DMS153 (cell line): ENCODE measurements at regions not wholly inside any gene's neighbourhood (a gene's known extent, or its start where the extent isn't known, plus 50 kb on each side); places are given as distances from the start of the nearest gene placed in this dataset.
"Not testable (repeated sequence)": the region's sequence is repeated elsewhere in the genome, so short reads cannot be mapped to it uniquely, and the experiment has no call there.

Source experiments
- DNase-seq: peaks from one replicate; lab custom pipeline; 2025; lab: John Stamatoyannopoulos, UW

DNA sequence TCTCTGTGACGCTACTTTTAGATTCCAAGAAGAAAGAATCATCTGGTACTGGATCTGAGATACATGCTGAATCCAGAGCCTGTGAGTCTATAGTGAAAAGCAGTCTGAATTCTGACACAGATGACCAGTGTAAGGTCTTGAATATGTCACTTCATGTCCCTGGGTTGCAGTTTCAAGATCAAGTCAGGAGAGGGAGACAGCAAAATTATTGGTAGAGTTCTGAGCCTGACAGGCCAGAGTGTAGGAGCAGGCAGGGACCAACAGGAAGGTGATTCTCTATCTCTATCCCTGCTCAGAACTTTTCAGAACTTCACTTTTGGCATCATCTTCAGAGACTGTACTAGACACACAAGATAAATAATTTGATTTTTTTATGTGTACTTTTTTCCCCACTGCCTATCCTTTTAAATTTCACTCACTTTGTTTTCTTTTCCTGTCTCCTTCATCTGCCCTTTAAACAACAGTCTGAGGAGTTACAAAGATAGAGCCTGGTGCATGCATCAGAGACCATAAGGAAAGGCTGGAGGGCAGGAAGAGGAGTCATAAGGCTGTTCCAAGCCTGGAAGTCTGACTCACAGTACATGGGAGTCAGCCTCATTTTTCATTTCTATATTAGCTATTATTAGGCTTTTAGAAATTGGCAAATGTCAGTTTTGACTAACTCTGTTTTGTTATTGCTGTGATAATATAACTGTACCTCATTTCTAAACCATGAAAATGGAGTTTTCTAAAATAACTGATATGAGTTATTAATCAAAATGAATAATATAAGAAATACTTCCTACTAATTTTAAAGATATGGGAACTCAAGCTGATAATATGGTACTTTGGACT is 120.2 kb upstream of the TMEM229A start:
- DNase-seq = no peak

DNA sequence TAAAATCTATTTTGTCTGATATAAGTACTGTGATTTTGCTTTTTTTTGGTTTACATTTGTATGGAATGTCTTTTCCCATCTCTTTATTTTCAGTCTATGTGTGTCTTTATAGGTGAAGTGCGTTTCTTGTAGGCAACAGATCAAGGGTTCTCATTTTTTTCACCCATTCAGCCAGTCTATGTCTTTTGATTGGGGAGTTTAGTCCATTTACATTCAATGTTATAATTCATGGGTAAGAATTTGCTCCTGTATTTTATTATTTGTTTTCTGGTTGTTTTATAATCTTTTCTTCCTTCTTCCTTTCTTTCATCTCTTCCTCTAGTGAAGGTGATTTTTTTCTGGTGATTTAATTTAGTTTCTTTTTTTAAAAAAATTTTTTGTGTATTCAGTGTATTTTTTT is 104.8 kb upstream of the TMEM229A start:
- no peak for DNase-seq

DNA sequence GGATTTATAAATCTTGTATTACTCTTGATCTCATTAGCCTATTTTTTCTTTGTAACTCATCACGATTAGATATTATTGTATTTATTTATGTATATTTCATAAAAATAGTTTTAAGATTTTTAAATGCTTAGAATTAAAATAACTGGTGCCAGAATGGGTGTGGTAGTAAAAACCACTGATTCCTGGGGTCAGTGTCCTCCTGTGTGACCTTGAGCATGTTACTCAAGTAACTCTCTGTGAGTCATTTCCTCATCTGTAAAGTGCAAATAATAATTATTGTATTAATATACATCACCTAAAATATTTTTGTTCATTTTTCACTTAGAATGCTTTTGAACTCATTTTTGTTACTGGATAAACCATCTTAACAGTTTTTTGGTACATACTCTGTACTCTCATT is 91.3 kb upstream of the TMEM229A start:
- DNase-seq = no peak

DNA sequence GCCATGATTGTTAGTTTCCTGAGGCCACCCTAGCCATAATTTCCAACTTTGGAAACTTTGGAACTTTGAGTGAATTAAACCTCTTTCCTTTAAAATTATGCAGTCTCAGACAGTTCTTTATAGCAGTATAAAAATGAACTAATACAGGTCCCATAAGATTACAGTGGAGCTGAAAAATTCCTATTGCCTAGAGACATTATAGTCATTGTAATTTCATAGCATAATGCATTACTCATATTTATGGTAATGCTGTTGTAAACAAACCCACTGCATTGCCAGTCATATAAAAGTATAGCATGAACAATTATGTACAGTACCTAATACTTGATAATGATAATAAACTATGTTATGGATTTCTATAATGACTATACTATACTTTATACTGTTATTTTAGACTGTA is 88.0 kb upstream of the TMEM229A start:
- DNase-seq = no peak

DNA sequence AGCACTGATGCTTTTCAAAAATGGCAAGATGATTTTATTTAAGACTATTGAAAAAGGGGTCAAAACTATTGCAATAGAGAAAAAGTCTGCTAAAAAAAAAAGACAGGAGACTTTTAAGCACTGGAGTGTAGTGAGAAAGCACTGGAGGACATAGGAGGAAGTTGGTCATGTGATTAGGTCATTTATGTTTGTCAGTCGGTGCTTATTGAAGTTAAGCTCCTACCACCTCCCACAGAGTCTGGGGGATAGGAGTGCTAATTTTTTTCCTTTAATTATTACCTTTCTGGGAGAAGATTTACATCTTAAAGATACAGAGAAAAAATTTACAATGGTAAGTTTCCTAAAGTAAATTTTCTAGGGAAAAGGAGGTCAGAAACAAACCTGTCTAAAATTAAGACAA is 80.2 kb upstream of the TMEM229A start:
- no peak for DNase-seq

DNA sequence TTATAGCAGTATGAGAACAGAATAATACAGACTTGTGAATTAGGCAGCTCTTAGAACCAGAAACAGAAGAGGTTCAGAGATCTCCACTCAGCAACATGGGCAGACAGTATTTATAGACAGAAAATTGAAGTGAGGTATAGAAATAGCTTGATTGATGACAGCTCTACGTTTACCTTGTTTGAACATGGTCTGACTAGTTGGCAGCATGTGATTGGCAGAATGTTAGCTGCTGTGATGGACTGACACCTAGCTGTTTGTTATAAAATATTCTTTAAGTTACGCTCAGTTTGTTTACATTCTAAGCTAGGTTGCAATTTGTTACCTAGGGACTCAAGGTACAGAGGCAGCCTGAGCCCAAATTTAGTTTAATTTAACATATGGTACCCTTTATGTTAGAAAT is 73.7 kb upstream of the TMEM229A start:
- no peak for DNase-seq

DNA sequence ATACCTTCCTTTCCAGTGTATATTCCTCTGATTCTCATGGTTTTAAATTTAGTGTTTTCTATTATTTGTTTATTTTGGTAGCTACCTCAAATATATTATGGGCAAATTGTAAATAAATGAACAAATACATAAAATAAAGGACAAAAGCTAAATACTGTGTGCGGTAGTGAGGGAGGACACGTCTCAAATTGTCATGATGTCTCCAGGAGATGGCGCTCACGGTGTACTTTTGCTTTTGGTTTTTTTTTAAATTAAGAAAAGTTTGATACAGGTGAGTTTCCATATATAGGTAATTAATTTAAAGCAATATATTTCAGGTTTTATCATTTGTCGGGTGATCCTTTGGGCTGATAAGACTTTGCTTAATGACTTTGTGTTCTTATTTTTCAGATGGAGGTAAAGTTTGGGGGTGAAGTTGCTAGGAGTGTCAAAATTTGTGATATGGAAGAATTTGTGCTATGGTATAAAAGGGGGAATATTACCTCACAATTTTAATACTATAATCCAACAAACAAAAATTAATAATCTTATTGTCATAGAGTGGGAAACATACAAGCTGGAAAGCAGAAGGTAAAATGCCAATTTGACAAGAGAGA is 68.4 kb upstream of the TMEM229A start:
- no peak for DNase-seq

DNA sequence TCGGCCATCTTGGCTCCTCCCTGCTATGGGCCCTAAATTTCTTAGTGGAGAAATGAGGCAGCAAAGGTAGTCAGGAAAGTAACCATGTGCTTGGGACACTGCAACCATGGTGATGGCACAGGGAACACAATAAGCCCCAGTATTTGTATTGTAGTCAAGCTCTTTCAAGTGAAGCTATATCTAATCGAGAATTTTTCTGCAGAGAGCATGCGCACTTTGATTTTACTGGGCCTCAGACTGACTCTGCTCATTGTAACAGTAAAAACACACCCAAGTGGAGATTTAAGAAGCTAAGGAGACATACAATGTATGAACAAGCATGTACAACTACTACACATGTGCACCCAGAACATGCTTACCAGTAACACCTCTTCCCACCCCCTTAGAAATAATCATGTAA is 67.3 kb upstream of the TMEM229A start:
- DNase-seq = no peak

DNA sequence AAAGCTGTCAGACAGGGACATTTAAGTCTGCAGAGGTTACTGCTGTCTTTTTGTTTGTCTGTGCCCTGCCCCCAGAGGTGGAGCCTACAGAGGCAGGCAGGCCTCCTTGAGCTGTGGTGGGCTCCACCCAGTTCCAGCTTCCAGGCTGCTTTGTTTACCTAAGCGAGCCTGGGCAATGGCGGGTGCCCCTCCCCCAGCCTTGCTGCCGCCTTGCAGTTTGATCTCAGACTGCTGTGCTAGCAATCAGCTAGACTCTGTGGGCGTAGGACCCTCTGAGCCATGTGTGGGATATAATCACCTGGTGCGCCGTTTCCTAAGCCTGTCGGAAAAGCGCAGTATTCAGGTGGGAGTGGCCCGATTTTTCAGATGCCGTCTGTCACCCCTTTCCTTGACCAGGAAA is 66.7 kb upstream of the TMEM229A start:
- not testable (repeated sequence) for DNase-seq

DNA sequence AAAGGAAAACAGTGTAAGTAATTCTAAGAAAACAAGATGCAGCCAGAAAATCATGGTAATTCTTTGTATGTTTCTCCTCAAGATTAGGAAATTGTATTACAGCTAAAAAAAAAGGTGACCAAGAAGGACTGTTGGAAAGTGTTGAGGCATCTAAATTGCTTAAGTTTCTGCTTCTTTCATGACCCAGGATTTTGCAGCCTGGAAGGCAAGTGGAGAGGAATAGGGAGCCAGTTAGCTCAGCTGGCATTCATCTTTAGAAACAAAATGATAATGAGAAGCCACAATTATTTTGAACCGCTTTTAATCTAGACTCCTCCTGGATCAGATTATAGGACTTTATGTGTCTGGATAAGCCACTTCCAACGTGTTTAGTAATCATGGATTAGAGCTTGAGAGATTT is 56.8 kb upstream of the TMEM229A start:
- no peak for DNase-seq

DNA sequence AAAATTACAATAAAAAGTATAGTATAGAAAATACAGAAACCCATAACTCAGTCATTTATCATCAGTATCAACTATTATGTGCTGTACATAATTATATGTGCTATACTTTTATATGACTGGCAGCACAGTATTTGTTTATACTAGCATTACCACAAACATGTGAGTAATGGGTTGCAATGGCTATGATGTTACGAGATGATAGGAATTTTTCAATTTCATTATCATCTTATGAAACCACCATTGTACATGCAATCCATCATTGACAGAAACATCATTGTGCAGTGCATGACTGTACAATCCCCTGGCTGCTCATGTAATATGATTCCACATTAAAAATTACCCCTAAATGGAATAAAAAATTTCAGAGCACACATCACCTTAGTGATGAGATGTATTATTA is 55.7 kb upstream of the TMEM229A start:
- no peak for DNase-seq

DNA sequence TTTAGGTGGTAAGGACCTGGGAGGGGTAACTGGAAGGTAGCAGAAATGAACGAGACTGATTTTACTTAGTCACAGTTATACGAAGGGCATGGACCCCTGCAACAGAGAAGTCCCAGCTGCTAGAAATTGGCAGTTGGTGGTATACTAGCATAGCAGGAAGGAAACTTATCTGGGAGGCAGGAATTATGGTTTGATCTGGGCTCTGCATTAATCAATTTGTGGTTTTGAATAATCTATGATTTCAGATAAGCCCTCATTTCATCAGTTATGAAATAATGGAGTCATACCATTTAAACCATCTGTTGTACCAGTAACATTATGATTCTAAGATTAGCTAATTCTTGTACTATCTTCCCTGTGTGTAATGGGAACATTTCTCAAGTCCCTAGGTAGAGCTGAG is 54.0 kb upstream of the TMEM229A start:
- no peak for DNase-seq

DNA sequence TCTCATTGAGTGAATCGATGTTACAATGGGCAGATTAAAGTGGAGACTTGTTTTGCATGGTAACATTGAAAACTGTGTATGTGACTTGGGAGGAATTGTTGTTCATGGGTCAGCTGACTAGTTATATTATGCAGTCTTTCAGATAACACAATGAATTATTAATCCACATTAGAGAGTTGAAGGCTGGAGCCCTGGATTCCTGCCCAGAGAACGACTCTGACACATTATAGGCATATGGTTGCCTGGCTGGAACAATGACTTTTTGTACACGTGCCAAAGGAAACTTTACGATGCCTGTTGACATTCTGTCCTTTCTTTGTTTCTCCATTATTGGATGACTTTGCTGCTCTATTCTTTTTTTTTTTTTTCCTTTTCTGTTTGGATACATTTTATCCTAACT is 52.3 kb upstream of the TMEM229A start:
- peak; percentile 48 for DNase-seq

DNA sequence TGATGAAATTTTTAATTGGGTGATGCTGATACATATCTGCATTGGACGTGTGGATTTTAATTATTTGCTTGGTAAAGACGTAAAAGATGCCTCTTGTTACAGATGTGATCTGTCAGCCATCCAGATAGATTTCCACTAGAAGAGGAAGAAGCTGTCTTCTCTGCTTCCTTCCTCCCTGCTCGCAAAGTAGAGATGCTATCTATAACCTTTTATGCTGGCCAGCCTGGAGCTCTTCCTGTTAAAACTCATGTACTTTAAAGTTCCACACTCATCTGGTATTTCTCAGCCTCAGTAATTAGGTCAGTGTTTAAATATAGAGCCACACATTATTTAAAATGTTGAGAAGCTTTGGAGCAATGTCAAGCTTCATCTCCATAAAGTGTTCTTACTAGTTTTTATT is 51.2 kb upstream of the TMEM229A start:
- no peak for DNase-seq
